ENCODE measurements at regions not wholly inside any gene's neighbourhood (a gene's known extent, or its start where the extent isn't known, plus 50 kb on each side); places are given as distances from the start of the nearest gene placed in this dataset.

GRCh38 chr13:76379341-76380105 lies 506.7 kb downstream of the KCTD12 start:
- TF ChIP-seq EZH2 (IDR thresholded peaks at IDR 0.05; ENCODE audit: insufficient read depth, poor library complexity, severe bottlenecking), result no peak
- no peak for TF ChIP-seq EZH2phosphoT487 (IDR thresholded peaks at IDR 0.05; ENCODE audit: insufficient read depth, low read depth)
